Kidney epithelial cell (primary cell): ENCODE measurements at regions not wholly inside any gene's neighbourhood (a gene's known extent, or its start where the extent isn't known, plus 50 kb on each side); places are given as distances from the start of the nearest gene placed in this dataset.

ENCODE experiments used
- DNase-seq: peaks from one replicate; pipeline ENCODE4 v3.0.0-alpha.2; 2010; ENCODE audit warnings: low read depth
- H3K27me3 ChIP-seq: 2 replicates; pipeline ENCODE4 v1.6.0; 2011; ENCODE audit warnings: low read length; ENCODE audit not compliant: control insufficient read depth, insufficient read depth
- H3K36me3 ChIP-seq: 2 replicates; pipeline ENCODE4 v1.5.1; 2011; ENCODE audit warnings: low read length; ENCODE audit not compliant: control insufficient read depth, insufficient read depth
- H3K4me3 ChIP-seq: 2 replicates; pipeline ENCODE4 v1.5.1; 2011; ENCODE audit warnings: low read depth, mild to moderate bottlenecking, control low read depth, low read length
- TF ChIP-seq, protein P1 (sequence below): IDR thresholded peaks from 2 replicates; pipeline ENCODE4 v1.5.1; 2011; ENCODE audit warnings: mild to moderate bottlenecking, moderate library complexity, low read length, control low read depth, inconsistent platforms; ENCODE audit not compliant: insufficient read depth, poor library complexity, severe bottlenecking

GRCh38 chr5:96157077-96157780 lies 195.6 kb upstream of the ELL2 start:
- TF ChIP-seq, protein P1, sequence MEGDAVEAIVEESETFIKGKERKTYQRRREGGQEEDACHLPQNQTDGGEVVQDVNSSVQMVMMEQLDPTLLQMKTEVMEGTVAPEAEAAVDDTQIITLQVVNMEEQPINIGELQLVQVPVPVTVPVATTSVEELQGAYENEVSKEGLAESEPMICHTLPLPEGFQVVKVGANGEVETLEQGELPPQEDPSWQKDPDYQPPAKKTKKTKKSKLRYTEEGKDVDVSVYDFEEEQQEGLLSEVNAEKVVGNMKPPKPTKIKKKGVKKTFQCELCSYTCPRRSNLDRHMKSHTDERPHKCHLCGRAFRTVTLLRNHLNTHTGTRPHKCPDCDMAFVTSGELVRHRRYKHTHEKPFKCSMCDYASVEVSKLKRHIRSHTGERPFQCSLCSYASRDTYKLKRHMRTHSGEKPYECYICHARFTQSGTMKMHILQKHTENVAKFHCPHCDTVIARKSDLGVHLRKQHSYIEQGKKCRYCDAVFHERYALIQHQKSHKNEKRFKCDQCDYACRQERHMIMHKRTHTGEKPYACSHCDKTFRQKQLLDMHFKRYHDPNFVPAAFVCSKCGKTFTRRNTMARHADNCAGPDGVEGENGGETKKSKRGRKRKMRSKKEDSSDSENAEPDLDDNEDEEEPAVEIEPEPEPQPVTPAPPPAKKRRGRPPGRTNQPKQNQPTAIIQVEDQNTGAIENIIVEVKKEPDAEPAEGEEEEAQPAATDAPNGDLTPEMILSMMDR: no peak
- no peak overlapping the region for H3K4me3 ChIP-seq
- H3K36me3 ChIP-seq: no peaks in the 10 kb centered on the region
- H3K27me3 ChIP-seq: no peaks in the 10 kb centered on the region
- DNase-seq: no peak

DNA sequence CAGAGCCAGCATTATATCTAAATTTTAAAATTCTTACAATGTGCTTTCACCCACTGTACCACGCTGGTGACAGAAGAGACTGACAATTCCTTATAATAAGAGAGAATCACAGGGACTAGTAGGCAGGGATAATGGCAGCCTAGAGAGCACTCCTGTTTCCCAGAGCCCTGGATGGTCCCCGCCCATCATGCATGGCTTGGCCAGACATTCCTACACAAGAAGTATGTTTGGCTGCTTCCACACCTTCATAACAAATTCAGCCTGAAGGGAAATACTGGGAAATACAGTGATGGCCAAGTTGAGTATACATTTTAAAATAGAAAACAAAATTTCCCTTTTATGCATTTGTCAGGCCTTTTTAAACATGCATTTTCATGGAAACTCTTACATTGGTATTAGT lies 193.5 kb upstream of the ELL2 start:
- no peaks in the 10 kb centered on the region for H3K27me3 ChIP-seq
- no peak for DNase-seq
- H3K36me3 ChIP-seq: no peaks in the 10 kb centered on the region
- TF ChIP-seq, protein P1: no peak
- H3K4me3 ChIP-seq: no peak overlapping the region

GRCh38 chr5:96151891-96152290 lies 190.2 kb upstream of the ELL2 start:
- no peak overlapping the region for H3K4me3 ChIP-seq
- H3K36me3 ChIP-seq: no peaks in the 10 kb centered on the region
- TF ChIP-seq, protein P1: no peak
- DNase-seq: no peak
- H3K27me3 ChIP-seq: no peaks in the 10 kb centered on the region

- Histone ChIP-seq H3K36me3 (no peaks in the 10 kb centered on the region), H3K27me3 (no peaks in the 10 kb centered on the region), H3K4me3 (no peak overlapping the region)
- TF ChIP-seq, protein P1: no peak
- no peak for DNase-seq
Measured at GRCh38 chr5:96150007-96150406, 188.4 kb upstream of the ELL2 start.

DNA sequence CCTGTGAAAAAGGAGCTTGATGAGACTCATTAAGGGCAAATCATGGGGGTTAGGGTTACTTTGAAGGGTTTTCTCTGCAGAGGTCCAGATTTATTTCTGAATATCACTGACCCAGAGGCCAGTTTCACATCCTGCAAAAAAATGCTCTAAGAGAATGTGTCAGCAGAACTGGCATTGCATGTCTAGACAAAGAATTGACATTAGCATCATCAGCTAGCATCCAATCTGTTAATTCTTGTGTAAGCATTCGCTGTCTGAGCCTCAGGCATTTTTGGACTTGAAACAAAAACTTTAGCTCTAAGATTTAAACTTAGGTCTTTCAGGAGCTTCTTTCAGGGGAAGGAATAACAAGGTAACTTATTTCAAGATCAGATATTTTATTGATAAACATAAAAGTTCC lies 187.9 kb upstream of the ELL2 start:
- DNase-seq: no peak
- TF ChIP-seq, protein P1: no peak
- H3K27me3 ChIP-seq: no peaks in the 10 kb centered on the region
- no peak overlapping the region for H3K4me3 ChIP-seq
- H3K36me3 ChIP-seq: no peaks in the 10 kb centered on the region

GRCh38 chr5:96149021-96149420 lies 187.4 kb upstream of the ELL2 start:
- DNase-seq: no peak
- H3K4me3 ChIP-seq: no peak overlapping the region
- no peaks in the 10 kb centered on the region for H3K36me3 ChIP-seq
- TF ChIP-seq, protein P1: no peak
- no peaks in the 10 kb centered on the region for H3K27me3 ChIP-seq
